Activated T-cell treated with anti-CD3 and anti-CD28 coated beads, Interleukin-2, amount 50 U/mL, for 24 hours (primary cell): ENCODE measurements at regions not wholly inside any gene's neighbourhood (a gene's known extent, or its start where the extent isn't known, plus 50 kb on each side); places are given as distances from the start of the nearest gene placed in this dataset.

Experiments used
- DNase-seq: peaks from one replicate; pipeline ENCODE4 v3.0.0-alpha.2; 2020
- H3K27ac Mint-ChIP-seq: 2 replicates; pipeline ENCODE4 v1.8.0; 2020; ENCODE audit warnings: mild to moderate bottlenecking, mixed read lengths
- H3K27me3 Mint-ChIP-seq: 2 replicates; pipeline ENCODE4 v1.8.0; 2020; ENCODE audit warnings: mixed read lengths
- H3K36me3 Mint-ChIP-seq: 2 replicates; pipeline ENCODE4 v1.8.0; 2020; ENCODE audit warnings: low read depth, mixed read lengths
- H3K4me1 Mint-ChIP-seq: 2 replicates; pipeline ENCODE4 v1.8.0; 2020; ENCODE audit warnings: low read depth, mixed read lengths
- H3K4me3 Mint-ChIP-seq: 2 replicates; pipeline ENCODE4 v1.8.0; 2020; ENCODE audit warnings: mild to moderate bottlenecking, moderate library complexity, mixed read lengths
- H3K9me3 Mint-ChIP-seq: 2 replicates; pipeline ENCODE4 v1.8.0; 2020; ENCODE audit warnings: mixed read lengths

DNA sequence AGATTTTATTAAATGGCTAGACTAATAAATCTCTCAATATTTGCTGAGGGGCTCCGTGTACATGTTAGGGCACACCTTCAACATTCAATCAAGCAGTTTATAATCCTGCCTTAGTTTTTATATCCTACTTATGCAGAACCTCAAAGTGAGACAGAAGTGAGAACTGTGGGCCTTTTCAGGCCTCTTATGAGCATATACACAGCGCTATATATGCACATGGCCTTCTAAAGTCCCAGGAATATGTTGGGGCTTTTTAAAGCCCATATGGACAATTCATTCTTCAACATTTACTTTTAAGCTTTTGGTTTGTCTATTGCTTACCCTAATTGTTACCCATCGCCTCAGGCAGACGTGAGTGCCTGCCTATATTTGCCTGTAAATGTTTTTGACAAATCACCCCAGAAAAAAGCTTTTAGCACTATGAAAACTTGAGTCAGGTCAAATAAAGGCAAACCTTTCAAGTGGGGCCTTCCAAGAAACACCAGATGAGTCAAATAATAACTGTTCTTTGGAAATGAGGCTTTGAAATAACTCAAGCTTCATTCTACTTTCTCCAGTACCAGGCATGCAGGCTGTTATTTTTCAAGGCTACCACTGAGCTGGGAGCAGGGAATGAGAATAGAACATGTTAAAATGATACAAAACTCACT, 58.2 kb downstream of the ESM1 start:
- peaks cover 16% of the 10 kb centered on the region for H3K9me3 Mint-ChIP-seq
- no peaks in the 10 kb centered on the region for H3K27me3 Mint-ChIP-seq
- peaks cover 3% of the 10 kb centered on the region for H3K36me3 Mint-ChIP-seq
- no peak overlapping the region for H3K27ac Mint-ChIP-seq
- no peak for DNase-seq
- no peak overlapping the region for H3K4me3 Mint-ChIP-seq
- H3K4me1 Mint-ChIP-seq, result peaks cover 7% of the 10 kb centered on the region

DNA sequence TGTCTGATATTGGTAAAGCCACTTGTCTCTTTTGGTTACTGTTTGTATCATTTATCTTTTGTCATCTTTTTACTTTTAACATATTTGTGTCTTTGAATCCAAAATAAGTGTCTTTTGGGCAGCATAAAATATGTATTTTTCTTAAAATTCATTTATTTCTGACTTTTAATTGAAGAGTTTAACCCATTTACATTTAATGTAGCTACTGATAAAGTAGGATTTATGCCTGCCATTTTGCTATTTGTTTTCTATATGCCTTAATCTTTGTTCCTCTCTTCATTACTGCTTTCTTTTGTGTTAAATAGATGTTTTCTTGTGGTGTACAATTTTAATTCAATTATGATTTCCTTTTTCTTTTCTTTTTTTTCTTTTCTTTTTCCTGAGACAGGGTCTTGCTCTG, 60.9 kb downstream of the ESM1 start:
- peaks cover 22% of the 10 kb centered on the region for H3K27me3 Mint-ChIP-seq
- peaks cover 16% of the 10 kb centered on the region for H3K9me3 Mint-ChIP-seq
- H3K36me3 Mint-ChIP-seq, result peaks cover 3% of the 10 kb centered on the region
- H3K4me1 Mint-ChIP-seq, result peaks cover 7% of the 10 kb centered on the region
- no peak for DNase-seq
- H3K4me3 Mint-ChIP-seq, result no peak overlapping the region
- no peak overlapping the region for H3K27ac Mint-ChIP-seq

DNA sequence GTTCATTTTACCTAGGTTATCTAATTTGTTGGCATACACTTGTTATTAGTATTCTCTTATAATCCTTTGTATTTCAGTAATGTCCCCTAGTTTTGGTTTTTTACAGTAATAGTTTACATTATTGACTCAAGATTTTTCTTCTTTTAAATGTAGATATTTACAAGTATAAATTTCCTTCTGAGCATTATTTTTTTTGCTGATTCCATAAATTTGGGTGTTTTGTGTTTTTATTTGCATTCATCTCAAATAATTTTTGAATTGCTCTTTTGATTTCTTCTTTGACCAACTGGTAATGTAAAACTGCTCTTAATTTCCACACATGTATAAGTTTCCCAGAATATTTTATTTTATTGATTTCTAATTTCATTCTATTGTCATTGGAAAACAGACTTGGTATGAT, 68.1 kb downstream of the ESM1 start:
- no peaks in the 10 kb centered on the region for H3K9me3 Mint-ChIP-seq
- H3K4me3 Mint-ChIP-seq, result no peak overlapping the region
- H3K4me1 Mint-ChIP-seq, result no peaks in the 10 kb centered on the region
- peaks cover 58% of the 10 kb centered on the region for H3K27me3 Mint-ChIP-seq
- H3K27ac Mint-ChIP-seq, result no peak overlapping the region
- no peaks in the 10 kb centered on the region for H3K36me3 Mint-ChIP-seq
- DNase-seq, result no peak

DNA sequence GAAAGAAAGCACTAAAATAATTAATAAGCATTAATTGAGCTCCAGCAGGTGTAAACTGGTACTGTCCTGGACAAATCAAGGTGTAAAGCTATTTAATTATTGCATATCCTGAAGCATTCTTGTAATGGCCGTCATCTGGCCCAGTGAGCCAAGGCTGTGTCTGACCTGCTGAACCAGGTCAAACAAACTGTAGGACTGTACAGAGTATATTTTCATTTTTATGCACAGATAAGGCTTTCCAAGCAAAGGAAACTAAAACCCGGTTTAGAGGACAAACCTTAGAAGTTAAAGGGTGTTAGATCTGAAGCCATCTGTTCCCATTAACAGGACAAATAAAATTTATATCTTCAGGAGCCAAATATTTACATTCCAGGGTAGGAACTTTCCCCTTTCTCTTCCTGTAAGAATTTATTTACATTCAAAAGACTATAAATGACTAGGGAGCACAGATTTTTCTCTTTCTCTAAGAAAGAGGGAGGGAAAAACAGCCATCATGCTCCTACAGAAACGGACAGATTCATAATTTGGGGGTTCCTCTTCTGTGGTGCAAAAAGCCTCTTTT, 69.8 kb downstream of the ESM1 start:
- no peak for DNase-seq
- Mint-ChIP-seq H3K36me3 (no peaks in the 10 kb centered on the region), H3K27ac (no peak overlapping the region), H3K9me3 (no peaks in the 10 kb centered on the region), H3K4me1 (no peaks in the 10 kb centered on the region), H3K4me3 (no peak overlapping the region), H3K27me3 (peaks cover 42% of the 10 kb centered on the region)

DNA sequence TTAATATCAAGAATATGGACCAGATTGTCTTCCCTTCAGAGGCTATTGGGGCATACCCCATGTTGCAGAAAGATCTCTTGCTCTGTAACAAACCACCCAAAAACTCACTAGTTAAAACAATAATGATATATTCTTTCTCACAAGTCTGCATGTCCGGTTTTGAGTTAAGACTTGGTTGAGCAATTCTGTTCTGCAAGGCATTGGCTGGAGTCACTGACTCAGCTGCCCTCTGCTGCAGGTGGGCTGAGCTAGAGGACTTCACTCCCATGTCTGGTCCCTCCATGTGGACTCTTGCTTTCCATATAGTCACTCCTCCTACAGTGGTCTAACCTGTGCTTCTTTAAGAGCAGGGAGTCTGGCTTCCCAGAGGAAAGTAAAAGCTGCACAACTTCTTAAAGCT, 73.4 kb downstream of the ESM1 start:
- Mint-ChIP-seq H3K27ac (no peak overlapping the region), H3K4me3 (no peak overlapping the region)
- no peak for DNase-seq

DNA sequence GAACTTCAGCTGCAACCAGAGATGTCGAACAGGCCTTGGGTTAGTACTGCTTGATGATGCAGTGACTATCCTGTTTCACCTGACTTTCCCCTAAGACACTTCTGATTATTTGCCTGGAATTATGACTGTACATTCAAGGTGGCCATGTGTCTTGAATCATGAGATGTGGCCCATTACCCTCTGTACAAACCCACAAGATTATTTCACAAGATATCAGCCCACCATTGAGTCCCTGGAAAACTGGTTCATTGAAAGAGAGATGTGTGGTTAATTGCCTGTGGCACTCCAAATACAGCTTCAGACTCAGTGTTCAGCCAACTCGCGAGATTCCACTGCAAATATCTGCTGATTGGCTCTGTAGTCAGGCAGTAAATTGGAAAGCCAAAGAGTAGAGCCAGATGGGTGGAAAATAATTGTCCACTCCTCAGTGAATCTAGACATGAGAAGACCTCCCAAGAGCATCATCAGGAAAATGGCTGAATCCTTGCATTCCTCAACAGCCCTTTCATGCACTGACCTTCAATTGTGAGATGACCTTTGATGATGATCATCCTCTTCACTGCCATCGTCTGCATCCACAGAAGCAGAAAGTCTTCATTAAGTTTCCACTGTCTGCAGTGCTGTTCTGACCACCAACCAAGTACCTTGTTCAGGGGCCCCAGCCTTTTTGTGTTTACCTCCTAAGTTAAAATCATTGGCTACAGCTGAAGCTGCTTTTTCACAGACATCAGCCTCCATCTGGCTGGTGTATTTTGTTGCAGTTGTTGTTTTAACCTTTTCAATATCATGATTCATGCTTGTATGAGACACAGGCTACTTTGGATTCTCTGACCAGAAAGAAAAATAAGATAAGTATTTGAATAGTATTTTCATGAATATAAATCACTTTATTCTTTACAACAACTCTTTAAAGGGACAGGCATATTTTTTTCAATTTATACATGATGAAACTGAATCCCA, 75.2 kb downstream of the ESM1 start:
- peaks cover 38% of the 10 kb centered on the region for H3K27me3 Mint-ChIP-seq
- H3K36me3 Mint-ChIP-seq, result no peaks in the 10 kb centered on the region
- no peaks in the 10 kb centered on the region for H3K9me3 Mint-ChIP-seq
- peaks cover 5% of the 10 kb centered on the region for H3K4me1 Mint-ChIP-seq
- no peak for DNase-seq
- no peak overlapping the region for H3K4me3 Mint-ChIP-seq
- H3K27ac Mint-ChIP-seq, result no peak overlapping the region

More for the DNA sequence above, 73.4 kb downstream of the ESM1 start:
- Mint-ChIP-seq H3K36me3 (no peaks in the 10 kb centered on the region), H3K9me3 (no peaks in the 10 kb centered on the region), H3K27me3 (peaks cover 38% of the 10 kb centered on the region), H3K4me1 (peaks cover 3% of the 10 kb centered on the region)

DNA sequence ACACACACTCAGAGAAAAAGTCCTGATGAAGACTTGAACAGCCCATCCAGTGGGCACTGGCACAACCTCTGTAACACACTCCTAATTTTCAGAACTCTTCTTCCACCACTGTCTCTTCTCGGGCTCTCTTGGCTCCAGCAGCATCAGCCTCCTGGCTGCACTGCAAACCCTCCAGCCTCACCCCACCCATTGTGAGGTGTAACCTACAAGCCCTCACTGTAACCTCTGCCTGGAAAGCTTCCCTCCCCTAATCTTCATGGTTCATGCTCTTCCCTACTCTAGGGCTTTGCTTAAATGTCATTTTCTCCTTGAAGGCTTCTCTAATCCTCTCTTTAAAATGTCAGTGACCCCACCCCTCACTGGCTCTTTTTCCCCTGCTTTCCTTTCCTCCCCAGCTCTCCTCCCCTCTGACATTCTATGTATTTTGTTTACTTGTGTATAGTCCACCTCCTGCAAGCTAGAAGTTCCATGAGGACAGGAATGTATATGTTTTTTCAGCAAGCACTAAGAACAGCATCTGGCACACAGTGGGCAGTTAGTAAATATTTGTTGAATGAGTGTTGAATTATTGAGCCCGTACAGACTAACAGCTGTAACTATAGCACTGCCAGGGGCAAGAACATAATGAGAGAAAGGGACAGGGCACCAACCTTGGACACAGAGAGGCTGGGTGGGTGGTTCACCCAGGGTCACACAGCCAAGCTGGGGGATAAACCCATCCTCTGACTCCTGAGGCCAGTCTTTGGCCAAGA, 76.4 kb downstream of the ESM1 start:
- H3K27me3 Mint-ChIP-seq, result peaks cover 43% of the 10 kb centered on the region
- no peak overlapping the region for H3K27ac Mint-ChIP-seq
- no peak overlapping the region for H3K4me3 Mint-ChIP-seq
- H3K9me3 Mint-ChIP-seq, result no peaks in the 10 kb centered on the region
- peaks cover 7% of the 10 kb centered on the region for H3K4me1 Mint-ChIP-seq
- no peaks in the 10 kb centered on the region for H3K36me3 Mint-ChIP-seq
- DNase-seq, result no peak

DNA sequence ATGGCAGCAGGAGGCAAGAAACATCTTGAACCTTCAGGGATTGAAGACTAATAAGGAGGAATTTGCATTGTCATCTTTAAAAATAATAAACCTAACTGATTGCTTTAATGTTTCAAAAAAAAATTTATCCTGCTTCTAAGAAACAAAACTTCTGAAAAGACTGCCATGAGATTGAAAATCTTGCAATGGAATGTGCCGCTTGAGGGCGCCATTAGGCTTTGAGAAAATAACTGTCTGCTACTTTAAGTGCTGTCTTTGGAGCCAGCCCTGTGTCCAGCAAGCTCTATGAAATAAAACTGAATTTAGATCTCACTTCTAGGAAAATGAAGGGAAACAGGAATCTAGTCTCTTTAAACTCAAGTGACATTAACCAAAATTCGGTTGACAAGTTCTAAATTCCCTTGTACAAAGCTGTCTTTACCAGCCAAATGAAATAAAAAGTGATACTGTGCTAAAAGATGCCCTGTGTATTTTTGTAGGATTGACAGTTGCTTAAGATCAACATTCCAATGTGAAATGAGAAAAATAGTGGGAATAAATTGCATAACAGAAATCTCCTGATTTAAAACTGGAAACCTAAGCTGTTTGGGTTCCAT, 79.4 kb downstream of the ESM1 start:
- Mint-ChIP-seq H3K36me3 (no peaks in the 10 kb centered on the region), H3K4me3 (no peak overlapping the region), H3K27me3 (peaks cover 46% of the 10 kb centered on the region), H3K9me3 (no peaks in the 10 kb centered on the region), H3K27ac (no peak overlapping the region), H3K4me1 (peaks cover 31% of the 10 kb centered on the region)
- peak; percentile 76 for DNase-seq

DNA sequence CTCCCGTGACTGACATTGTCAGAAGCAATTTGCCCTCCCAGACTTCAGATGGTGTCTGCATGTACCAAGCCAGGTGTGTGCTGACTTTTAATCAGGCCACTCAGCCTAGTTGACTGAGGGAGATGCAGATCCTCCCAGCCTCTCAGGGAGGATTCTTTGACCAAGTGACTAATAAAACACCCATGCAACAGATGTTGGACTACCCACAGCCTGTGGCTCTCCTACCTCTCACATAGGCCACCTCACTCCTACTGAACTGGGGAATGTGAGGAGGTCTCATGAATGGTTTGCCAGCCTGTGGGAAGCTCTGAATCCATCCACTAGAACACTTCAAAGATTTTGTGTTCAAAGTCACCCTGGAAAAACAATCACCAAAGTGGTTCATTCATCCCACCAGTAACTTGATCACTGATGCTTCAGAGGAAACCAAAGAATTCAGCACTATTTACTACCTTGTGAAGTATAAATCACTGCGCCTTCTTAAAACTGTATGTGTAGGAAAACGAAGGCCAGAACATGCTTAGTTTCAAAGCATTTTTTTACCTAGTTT, 80.1 kb downstream of the ESM1 start:
- H3K36me3 Mint-ChIP-seq, result no peaks in the 10 kb centered on the region
- H3K9me3 Mint-ChIP-seq, result no peaks in the 10 kb centered on the region
- no peak for DNase-seq
- peaks cover 52% of the 10 kb centered on the region for H3K27me3 Mint-ChIP-seq
- H3K27ac Mint-ChIP-seq, result no peak overlapping the region
- no peak overlapping the region for H3K4me3 Mint-ChIP-seq
- H3K4me1 Mint-ChIP-seq, result peaks cover 31% of the 10 kb centered on the region

DNA sequence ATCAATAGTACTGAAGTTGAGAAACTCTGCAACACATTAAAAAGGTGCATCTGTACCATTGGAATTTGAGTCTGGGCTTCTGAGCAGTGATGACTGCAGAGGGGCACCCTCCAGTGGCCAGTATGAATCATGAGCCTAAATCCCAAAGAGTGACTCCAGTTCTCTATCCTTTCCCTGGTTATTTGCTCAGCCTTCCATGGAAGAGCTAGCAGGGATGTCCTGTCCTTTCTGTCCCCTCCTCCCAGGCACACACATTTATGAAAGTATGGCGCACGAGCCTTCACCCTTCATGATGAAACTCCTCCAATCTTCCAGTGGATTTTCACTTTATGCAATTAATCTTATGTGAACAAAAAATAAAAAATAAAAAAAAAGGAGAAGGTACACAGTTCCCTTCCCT, 81.0 kb downstream of the ESM1 start:
- no peak overlapping the region for H3K27ac Mint-ChIP-seq
- no peak for DNase-seq
- H3K36me3 Mint-ChIP-seq, result no peaks in the 10 kb centered on the region
- H3K27me3 Mint-ChIP-seq, result peaks cover 56% of the 10 kb centered on the region
- no peak overlapping the region for H3K4me3 Mint-ChIP-seq
- H3K4me1 Mint-ChIP-seq, result peaks cover 28% of the 10 kb centered on the region
- H3K9me3 Mint-ChIP-seq, result no peaks in the 10 kb centered on the region

DNA sequence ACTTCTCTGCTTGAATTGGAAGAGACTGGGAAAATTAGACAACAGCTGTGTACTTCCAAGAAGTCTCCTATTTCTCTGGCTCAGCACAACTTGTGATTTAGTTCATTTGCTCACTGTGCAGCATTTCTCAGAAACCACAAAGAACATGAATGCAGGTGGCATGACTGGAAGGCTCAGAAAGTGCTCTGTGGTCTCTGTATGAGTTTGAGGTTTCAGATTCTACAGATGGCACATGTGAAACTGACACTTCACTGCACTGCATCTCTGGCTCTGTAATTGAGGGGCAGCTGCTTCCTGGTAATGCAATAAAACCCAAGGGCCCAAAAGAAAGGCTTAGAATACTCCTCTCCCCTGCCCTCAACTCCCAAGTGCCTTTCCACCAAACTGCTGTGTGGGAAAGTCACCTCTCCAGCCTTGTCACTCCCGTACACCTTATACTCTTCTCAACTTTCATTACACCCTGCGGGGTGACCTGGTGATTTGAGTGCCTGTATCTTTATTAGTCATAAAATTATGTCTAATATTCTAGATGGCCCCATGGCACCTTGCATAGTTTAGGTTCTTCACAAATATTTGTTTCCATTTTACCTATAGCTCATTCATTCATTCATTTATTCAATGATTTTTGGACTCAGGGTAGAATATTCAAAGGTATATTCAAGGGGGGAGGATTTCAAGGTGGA, 82.5 kb downstream of the ESM1 start:
- DNase-seq, result peak; percentile 55
- no peaks in the 10 kb centered on the region for H3K36me3 Mint-ChIP-seq
- H3K4me1 Mint-ChIP-seq, result peaks cover 28% of the 10 kb centered on the region
- H3K9me3 Mint-ChIP-seq, result no peaks in the 10 kb centered on the region
- H3K27me3 Mint-ChIP-seq, result peaks cover 60% of the 10 kb centered on the region
- H3K4me3 Mint-ChIP-seq, result peak overlapping the region; percentile 8
- H3K27ac Mint-ChIP-seq, result peak overlapping the region; percentile 84

DNA sequence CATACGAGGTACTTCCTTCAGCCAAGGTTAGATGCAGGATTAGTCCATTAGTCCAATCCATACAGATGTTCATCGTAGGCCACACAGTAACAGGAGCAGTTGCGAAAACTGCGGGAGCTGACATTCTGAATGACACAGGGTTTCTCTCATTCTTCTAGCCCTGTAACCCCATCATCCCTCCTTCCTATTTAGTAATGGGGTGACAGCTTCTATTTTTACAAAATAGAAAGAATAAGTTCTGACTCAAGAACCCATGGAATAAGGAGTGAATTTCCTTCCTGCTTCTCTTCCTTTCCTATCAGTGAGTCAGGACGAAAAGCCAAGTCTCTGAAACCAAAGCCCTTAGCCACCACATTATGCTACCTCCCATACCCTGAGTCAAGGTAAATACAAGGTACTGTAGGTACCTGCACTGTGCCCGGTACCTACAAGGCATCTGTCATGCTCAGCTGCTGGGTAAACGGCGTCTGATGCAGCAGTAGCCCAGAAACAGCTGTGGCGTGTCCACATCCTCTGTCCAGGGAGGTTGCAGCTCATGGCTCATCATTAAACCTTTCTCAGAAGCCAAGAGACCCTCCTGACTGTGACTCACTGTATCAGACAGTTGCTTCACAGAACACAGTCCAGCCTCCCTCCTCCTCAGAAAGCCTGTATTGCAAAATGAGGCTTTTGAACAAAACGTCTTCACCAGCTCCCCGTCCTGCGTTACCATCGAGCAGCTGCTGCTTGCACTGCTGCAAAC, 84.2 kb downstream of the ESM1 start:
- no peak overlapping the region for H3K4me3 Mint-ChIP-seq
- peaks cover 29% of the 10 kb centered on the region for H3K4me1 Mint-ChIP-seq
- H3K27me3 Mint-ChIP-seq, result peaks cover 78% of the 10 kb centered on the region
- no peaks in the 10 kb centered on the region for H3K9me3 Mint-ChIP-seq
- H3K36me3 Mint-ChIP-seq, result no peaks in the 10 kb centered on the region
- DNase-seq, result no peak
- no peak overlapping the region for H3K27ac Mint-ChIP-seq

DNA sequence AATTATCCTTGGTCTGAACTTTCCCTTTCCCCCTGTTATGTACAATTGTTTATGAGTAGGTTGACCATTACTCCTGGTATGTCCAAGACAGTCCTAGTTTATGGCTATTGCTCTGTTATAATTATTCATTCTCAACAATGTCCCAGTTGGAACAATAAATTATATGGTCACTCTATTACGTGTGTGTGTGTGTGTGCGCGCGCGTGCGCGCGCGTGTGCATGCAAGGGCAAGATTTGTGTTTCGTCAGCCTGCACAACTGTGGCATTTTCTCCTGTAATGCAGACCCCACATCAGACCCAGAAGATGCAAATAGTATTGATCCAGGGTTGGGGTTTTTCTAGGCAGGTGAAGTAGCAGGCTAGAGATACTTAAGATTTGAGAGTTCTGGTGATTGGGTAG, 88.4 kb downstream of the ESM1 start:
- DNase-seq, result no peak

More for the DNA sequence above, 88.4 kb downstream of the ESM1 start:
- H3K36me3 Mint-ChIP-seq, result no peaks in the 10 kb centered on the region
- H3K4me3 Mint-ChIP-seq, result no peak overlapping the region
- H3K4me1 Mint-ChIP-seq, result peaks cover 19% of the 10 kb centered on the region
- no peak overlapping the region for H3K27ac Mint-ChIP-seq
- no peaks in the 10 kb centered on the region for H3K9me3 Mint-ChIP-seq
- H3K27me3 Mint-ChIP-seq, result peaks cover 74% of the 10 kb centered on the region
